HEK293T (cell line): ENCODE measurements at regions not wholly inside any gene's neighbourhood (a gene's known extent, or its start where the extent isn't known, plus 50 kb on each side); places are given as distances from the start of the nearest gene placed in this dataset.

Experiments
- ARNT ChIP-seq: fragments of 450-650 bp; IDR thresholded peaks from 2 replicates; pipeline ENCODE4 v1.6.1; 2017; ENCODE audit warnings: mild to moderate bottlenecking
- ELF4 ChIP-seq: fragments of 450-650 bp; IDR thresholded peaks from 2 replicates; pipeline ENCODE4 v1.6.1; 2017; ENCODE audit warnings: antibody characterized with exemption
- FOXK2 ChIP-seq: fragments of 450-650 bp; IDR thresholded peaks from 2 replicates; pipeline ENCODE4 v1.6.1; 2016; ENCODE audit warnings: mild to moderate bottlenecking
- FOXM1 ChIP-seq: fragments of 450-650 bp; IDR thresholded peaks from 2 replicates; pipeline ENCODE4 v1.6.1; 2017; ENCODE audit warnings: mild to moderate bottlenecking, borderline replicate concordance
- SP1 ChIP-seq: fragments of 450-650 bp; IDR thresholded peaks from 2 replicates; pipeline ENCODE4 v1.6.1; 2017

DNA sequence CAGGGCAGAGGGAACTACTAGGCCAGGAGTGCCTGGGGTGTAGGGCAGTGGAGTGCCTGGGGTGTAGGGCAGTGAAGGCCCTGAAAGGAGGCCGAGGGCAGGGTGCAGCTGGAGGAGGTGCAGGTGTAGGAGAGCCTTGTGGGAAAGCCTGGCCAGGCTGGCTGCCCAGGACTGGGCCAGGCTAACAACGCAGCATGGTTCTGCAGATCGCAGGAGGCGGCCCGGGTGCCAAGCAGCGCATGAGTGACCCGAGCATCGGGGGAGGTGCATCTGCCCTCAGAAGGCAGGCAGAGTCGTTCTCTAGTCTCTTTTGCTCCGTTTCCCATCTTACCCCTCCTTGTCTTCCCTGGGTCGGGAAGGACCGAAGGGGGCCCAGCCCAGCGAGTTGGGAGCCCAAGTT lies 151.5 kb upstream of the PHACTR3 start:
- TF ChIP-seq ARNT (no peak), FOXK2 (no peak), SP1 (no peak), ELF4 (no peak), FOXM1 (no peak)
